H1 (cell line): ENCODE measurements at regions not wholly inside any gene's neighbourhood (a gene's known extent, or its start where the extent isn't known, plus 50 kb on each side); places are given as distances from the start of the nearest gene placed in this dataset.

Source experiments
- BCL11A ChIP-seq, 2 experiments: IDR thresholded peaks; one replicate each; pipeline ENCODE4 v1.6.1; 2011; ENCODE audit warnings: low read depth in 2 of 2, low read length in 2 of 2, mild to moderate bottlenecking in 2 of 2
- SIRT6 ChIP-seq: IDR thresholded peaks from one replicate; pipeline ENCODE4 v1.7.1; 2012; ENCODE audit warnings: low read length, inconsistent platforms
- SUZ12 ChIP-seq: fragments of 200-600 bp; sonication (generic); IDR thresholded peaks from 2 replicates; pipeline ENCODE4 v1.6.1; 2012; ENCODE audit warnings: mild to moderate bottlenecking, inconsistent platforms, low read length, moderate library complexity, mixed read lengths
- TF ChIP-seq, protein P1 (sequence below): fragments of 300-600 bp; sonication (generic); IDR thresholded peaks from 2 replicates; pipeline ENCODE4 v1.7.1; 2012; ENCODE audit warnings: low read length, moderate library complexity, mild to moderate bottlenecking, inconsistent platforms; ENCODE audit not compliant: insufficient replicate concordance
- TF ChIP-seq, protein P2 (sequence below), 3 experiments: IDR thresholded peaks; 1 replicate in 2 of 3; 2 replicates in 1 of 3; pipeline versions ENCODE4 v1.5.1 to v1.6.1; 2011; ENCODE audit warnings: low read length in 3 of 3, mild to moderate bottlenecking in 3 of 3, inconsistent platforms in 2 of 3, low read depth in 1 of 3, moderate library complexity in 1 of 3; ENCODE audit not compliant: insufficient read depth in 1 of 3; ENCODE audit errors: control extremely low read depth in 1 of 3
- TF ChIP-seq, protein P3 (sequence below): IDR thresholded peaks from 2 replicates; pipeline ENCODE4 v1.6.1; 2011; ENCODE audit warnings: low read depth, mild to moderate bottlenecking, low read length; ENCODE audit not compliant: insufficient read depth
- TF ChIP-seq, protein P4 (sequence below): IDR thresholded peaks from 2 replicates; pipeline ENCODE4 v1.6.1; 2011; ENCODE audit warnings: low read length, improper control_type of control experiment

DNA sequence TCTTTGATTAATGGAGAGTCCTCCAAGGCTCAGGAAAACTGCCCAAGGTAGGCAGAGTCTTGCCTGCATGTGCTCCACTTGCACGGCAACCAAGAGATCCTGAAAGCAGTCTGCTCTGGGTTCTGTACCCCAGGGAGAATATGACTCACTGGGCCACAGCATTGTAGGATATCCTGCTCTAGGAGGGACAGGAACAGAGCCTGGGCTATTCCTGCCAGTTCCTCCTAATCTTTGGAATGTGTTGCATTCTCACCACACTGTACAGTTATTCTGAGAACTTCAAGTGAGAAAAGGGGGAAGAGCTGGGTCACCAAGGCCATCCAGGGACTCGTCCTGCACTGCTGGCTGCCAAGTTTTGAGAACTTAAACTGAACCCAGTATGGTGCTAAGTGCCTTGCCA, 278.5 kb downstream of the MATN1 start (continued):
- TF ChIP-seq, protein P1, sequence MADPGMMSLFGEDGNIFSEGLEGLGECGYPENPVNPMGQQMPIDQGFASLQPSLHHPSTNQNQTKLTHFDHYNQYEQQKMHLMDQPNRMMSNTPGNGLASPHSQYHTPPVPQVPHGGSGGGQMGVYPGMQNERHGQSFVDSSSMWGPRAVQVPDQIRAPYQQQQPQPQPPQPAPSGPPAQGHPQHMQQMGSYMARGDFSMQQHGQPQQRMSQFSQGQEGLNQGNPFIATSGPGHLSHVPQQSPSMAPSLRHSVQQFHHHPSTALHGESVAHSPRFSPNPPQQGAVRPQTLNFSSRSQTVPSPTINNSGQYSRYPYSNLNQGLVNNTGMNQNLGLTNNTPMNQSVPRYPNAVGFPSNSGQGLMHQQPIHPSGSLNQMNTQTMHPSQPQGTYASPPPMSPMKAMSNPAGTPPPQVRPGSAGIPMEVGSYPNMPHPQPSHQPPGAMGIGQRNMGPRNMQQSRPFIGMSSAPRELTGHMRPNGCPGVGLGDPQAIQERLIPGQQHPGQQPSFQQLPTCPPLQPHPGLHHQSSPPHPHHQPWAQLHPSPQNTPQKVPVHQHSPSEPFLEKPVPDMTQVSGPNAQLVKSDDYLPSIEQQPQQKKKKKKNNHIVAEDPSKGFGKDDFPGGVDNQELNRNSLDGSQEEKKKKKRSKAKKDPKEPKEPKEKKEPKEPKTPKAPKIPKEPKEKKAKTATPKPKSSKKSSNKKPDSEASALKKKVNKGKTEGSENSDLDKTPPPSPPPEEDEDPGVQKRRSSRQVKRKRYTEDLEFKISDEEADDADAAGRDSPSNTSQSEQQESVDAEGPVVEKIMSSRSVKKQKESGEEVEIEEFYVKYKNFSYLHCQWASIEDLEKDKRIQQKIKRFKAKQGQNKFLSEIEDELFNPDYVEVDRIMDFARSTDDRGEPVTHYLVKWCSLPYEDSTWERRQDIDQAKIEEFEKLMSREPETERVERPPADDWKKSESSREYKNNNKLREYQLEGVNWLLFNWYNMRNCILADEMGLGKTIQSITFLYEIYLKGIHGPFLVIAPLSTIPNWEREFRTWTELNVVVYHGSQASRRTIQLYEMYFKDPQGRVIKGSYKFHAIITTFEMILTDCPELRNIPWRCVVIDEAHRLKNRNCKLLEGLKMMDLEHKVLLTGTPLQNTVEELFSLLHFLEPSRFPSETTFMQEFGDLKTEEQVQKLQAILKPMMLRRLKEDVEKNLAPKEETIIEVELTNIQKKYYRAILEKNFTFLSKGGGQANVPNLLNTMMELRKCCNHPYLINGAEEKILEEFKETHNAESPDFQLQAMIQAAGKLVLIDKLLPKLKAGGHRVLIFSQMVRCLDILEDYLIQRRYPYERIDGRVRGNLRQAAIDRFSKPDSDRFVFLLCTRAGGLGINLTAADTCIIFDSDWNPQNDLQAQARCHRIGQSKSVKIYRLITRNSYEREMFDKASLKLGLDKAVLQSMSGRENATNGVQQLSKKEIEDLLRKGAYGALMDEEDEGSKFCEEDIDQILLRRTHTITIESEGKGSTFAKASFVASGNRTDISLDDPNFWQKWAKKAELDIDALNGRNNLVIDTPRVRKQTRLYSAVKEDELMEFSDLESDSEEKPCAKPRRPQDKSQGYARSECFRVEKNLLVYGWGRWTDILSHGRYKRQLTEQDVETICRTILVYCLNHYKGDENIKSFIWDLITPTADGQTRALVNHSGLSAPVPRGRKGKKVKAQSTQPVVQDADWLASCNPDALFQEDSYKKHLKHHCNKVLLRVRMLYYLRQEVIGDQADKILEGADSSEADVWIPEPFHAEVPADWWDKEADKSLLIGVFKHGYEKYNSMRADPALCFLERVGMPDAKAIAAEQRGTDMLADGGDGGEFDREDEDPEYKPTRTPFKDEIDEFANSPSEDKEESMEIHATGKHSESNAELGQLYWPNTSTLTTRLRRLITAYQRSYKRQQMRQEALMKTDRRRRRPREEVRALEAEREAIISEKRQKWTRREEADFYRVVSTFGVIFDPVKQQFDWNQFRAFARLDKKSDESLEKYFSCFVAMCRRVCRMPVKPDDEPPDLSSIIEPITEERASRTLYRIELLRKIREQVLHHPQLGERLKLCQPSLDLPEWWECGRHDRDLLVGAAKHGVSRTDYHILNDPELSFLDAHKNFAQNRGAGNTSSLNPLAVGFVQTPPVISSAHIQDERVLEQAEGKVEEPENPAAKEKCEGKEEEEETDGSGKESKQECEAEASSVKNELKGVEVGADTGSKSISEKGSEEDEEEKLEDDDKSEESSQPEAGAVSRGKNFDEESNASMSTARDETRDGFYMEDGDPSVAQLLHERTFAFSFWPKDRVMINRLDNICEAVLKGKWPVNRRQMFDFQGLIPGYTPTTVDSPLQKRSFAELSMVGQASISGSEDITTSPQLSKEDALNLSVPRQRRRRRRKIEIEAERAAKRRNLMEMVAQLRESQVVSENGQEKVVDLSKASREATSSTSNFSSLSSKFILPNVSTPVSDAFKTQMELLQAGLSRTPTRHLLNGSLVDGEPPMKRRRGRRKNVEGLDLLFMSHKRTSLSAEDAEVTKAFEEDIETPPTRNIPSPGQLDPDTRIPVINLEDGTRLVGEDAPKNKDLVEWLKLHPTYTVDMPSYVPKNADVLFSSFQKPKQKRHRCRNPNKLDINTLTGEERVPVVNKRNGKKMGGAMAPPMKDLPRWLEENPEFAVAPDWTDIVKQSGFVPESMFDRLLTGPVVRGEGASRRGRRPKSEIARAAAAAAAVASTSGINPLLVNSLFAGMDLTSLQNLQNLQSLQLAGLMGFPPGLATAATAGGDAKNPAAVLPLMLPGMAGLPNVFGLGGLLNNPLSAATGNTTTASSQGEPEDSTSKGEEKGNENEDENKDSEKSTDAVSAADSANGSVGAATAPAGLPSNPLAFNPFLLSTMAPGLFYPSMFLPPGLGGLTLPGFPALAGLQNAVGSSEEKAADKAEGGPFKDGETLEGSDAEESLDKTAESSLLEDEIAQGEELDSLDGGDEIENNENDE = no peak
- TF ChIP-seq, protein P2, sequence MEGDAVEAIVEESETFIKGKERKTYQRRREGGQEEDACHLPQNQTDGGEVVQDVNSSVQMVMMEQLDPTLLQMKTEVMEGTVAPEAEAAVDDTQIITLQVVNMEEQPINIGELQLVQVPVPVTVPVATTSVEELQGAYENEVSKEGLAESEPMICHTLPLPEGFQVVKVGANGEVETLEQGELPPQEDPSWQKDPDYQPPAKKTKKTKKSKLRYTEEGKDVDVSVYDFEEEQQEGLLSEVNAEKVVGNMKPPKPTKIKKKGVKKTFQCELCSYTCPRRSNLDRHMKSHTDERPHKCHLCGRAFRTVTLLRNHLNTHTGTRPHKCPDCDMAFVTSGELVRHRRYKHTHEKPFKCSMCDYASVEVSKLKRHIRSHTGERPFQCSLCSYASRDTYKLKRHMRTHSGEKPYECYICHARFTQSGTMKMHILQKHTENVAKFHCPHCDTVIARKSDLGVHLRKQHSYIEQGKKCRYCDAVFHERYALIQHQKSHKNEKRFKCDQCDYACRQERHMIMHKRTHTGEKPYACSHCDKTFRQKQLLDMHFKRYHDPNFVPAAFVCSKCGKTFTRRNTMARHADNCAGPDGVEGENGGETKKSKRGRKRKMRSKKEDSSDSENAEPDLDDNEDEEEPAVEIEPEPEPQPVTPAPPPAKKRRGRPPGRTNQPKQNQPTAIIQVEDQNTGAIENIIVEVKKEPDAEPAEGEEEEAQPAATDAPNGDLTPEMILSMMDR (IDR thresholded peaks at IDR 0.05; ENCODE audit: control extremely low read depth in 1 of 3, insufficient read depth in 1 of 3, low read depth in 1 of 3, low read length in 3 of 3) = no peak
- TF ChIP-seq SUZ12 (no peak), SIRT6 (no peak), BCL11A (IDR thresholded peaks at IDR 0.05; ENCODE audit: low read depth in 2 of 2, low read length in 2 of 2) (no peak)
- TF ChIP-seq, protein P3, sequence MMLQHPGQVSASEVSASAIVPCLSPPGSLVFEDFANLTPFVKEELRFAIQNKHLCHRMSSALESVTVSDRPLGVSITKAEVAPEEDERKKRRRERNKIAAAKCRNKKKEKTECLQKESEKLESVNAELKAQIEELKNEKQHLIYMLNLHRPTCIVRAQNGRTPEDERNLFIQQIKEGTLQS = no peak
- TF ChIP-seq, protein P4, sequence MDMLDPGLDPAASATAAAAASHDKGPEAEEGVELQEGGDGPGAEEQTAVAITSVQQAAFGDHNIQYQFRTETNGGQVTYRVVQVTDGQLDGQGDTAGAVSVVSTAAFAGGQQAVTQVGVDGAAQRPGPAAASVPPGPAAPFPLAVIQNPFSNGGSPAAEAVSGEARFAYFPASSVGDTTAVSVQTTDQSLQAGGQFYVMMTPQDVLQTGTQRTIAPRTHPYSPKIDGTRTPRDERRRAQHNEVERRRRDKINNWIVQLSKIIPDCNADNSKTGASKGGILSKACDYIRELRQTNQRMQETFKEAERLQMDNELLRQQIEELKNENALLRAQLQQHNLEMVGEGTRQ = no peak
